H1 (cell line): ENCODE measurements at regions not wholly inside any gene's neighbourhood (a gene's known extent, or its start where the extent isn't known, plus 50 kb on each side); places are given as distances from the start of the nearest gene placed in this dataset.

Experiments used
- CTCF ChIA-PET: fragments of 300-600 bp; sonication (Branson Sonifier 250); formaldehyde crosslinking; loops from one replicate; lab custom pipeline; 2021; ENCODE audit not compliant: partially characterized antibody; lab: Charles Lee
- POLR2A ChIA-PET: fragments of 300-600 bp; sonication (Branson Sonifier 250); formaldehyde crosslinking; loops from one replicate; lab custom pipeline; 2021; ENCODE audit warnings: inconsistent platforms; ENCODE audit not compliant: partially characterized antibody; lab: Charles Lee
- DNase-seq, 2 experiments: peaks; one replicate each; pipeline versions ENCODE4 v3.0.0 to v3.0.0-alpha.2; 2010 to 2022; ENCODE audit warnings: low spot score in 2 of 2, low read depth in 1 of 2, mixed read lengths in 1 of 2
- FAIRE-seq: peaks from 2 replicates; lab custom pipeline; 2011; peaks lifted over from hg19 to GRCh38; lab: Jason Lieb, UNC
- H2AFZ ChIP-seq: 2 replicates; pipeline ENCODE4 v1.8.1; 2012; ENCODE audit warnings: low read length, inconsistent platforms
- H2AK5ac ChIP-seq: 2 replicates; pipeline ENCODE4 v1.6.1; 2013; ENCODE audit warnings: low read depth, low read length
- H2BK120ac ChIP-seq: replicated peaks from 2 replicates; pipeline ENCODE3; 2013; ENCODE audit warnings: low read depth, low read length, inconsistent platforms
- H2BK12ac ChIP-seq: 2 replicates; pipeline ENCODE4 v1.6.1; 2013; ENCODE audit warnings: low read depth, low read length
- H2BK15ac ChIP-seq: 2 replicates; pipeline ENCODE4 v1.6.1; 2013; ENCODE audit warnings: low read length
- H2BK20ac ChIP-seq: 2 replicates; pipeline ENCODE4 v1.6.1; 2013; ENCODE audit warnings: low read length
- H2BK5ac ChIP-seq: 2 replicates; pipeline ENCODE4 v1.6.1; 2013; ENCODE audit warnings: low read depth, low read length
- H3K14ac ChIP-seq: 2 replicates; pipeline ENCODE4 v1.6.1; 2013; ENCODE audit warnings: inconsistent platforms; ENCODE audit not compliant: insufficient read length
- H3K18ac ChIP-seq: 2 replicates; pipeline ENCODE4 v1.6.1; 2013; ENCODE audit warnings: low read length; ENCODE audit errors: extremely low read depth
- H3K23ac ChIP-seq: 2 replicates; pipeline ENCODE4 v1.6.1; 2013; ENCODE audit warnings: inconsistent platforms; ENCODE audit not compliant: insufficient read length
- H3K23me2 ChIP-seq: 2 replicates; pipeline ENCODE4 v1.6.1; 2013; ENCODE audit warnings: low read depth, low read length
- H3K27ac ChIP-seq: 2 replicates; pipeline ENCODE4 v1.6.1; 2011; ENCODE audit warnings: low read depth, low read length, inconsistent platforms
- H3K27me3 ChIP-seq, 4 experiments: replicated peaks in 1 of 4; 1 replicate in 1 of 4; 2 replicates in 3 of 4; pipeline versions ENCODE4 v1.6.1 to v1.8.1; 2011 to 2013; ENCODE audit warnings: low read length in 3 of 4, mild to moderate bottlenecking in 3 of 4, inconsistent platforms in 2 of 4, mixed read lengths in 2 of 4, moderate library complexity in 1 of 4; ENCODE audit not compliant: control insufficient read depth in 3 of 4, insufficient read depth in 3 of 4; ENCODE audit errors: extremely low read depth in 1 of 4
- H3K36me3 ChIP-seq, 4 experiments: 2 replicates each; pipeline versions ENCODE4 v1.6.1 to v1.8.1; 2011 to 2013; ENCODE audit warnings: mild to moderate bottlenecking in 4 of 4, low read length in 3 of 4, moderate library complexity in 2 of 4, control low read depth in 1 of 4, inconsistent platforms in 1 of 4; ENCODE audit not compliant: insufficient read depth in 4 of 4, control insufficient read depth in 2 of 4
- H3K4ac ChIP-seq: replicated peaks from 2 replicates; pipeline ENCODE3; 2013; ENCODE audit warnings: low read length, low read depth, mixed read lengths, inconsistent platforms; ENCODE audit not compliant: insufficient read length
- H3K4me1 ChIP-seq, 4 experiments: replicated peaks in 1 of 4; 1 replicate in 1 of 4; 2 replicates in 3 of 4; pipeline versions ENCODE4 v1.6.1 to v1.8.1; 2011 to 2013; ENCODE audit warnings: low read length in 3 of 4, inconsistent platforms in 2 of 4, mixed read lengths in 1 of 4; ENCODE audit not compliant: insufficient read depth in 4 of 4, control insufficient read depth in 3 of 4
- H3K4me2 ChIP-seq, 2 experiments: 2 replicates each; pipeline versions ENCODE4 v1.6.1 to v1.8.1; 2011 to 2013; ENCODE audit warnings: low read depth in 2 of 2, low read length in 2 of 2, control low read depth in 1 of 2, inconsistent platforms in 1 of 2, mild to moderate bottlenecking in 1 of 2; ENCODE audit not compliant: insufficient read depth in 1 of 2
- H3K4me3 ChIP-seq, 4 experiments: fragments of 200-600, 300-600 bp in 1 of 4; sonication (generic), shearing (Covaris generic), sonication (Bioruptor Twin) in 1 of 4; 2 replicates each; pipeline versions ENCODE4 v1.5.1 to v1.8.1; 2011 to 2016; ENCODE audit warnings: low read length in 4 of 4, low read depth in 3 of 4, control low read depth in 2 of 4, inconsistent platforms in 2 of 4, mild to moderate bottlenecking in 2 of 4, mixed read lengths in 1 of 4, moderate library complexity in 1 of 4; ENCODE audit not compliant: insufficient read depth in 2 of 4; ENCODE audit errors: extremely low read depth in 1 of 4
- H3K56ac ChIP-seq: replicated peaks from 2 replicates; pipeline ENCODE3; 2013; ENCODE audit warnings: low read depth, mild to moderate bottlenecking, mixed read lengths, low read length, inconsistent platforms; ENCODE audit not compliant: insufficient read length
- H3K79me1 ChIP-seq: 2 replicates; pipeline ENCODE4 v1.6.1; 2013; ENCODE audit warnings: low read depth, low read length, control low read depth
- H3K79me2 ChIP-seq, 2 experiments: 2 replicates each; pipeline versions ENCODE4 v1.6.1 to v1.8.1; 2012 to 2013; ENCODE audit warnings: low read length in 2 of 2, mild to moderate bottlenecking in 2 of 2, inconsistent platforms in 1 of 2; ENCODE audit not compliant: insufficient read depth in 2 of 2, control insufficient read depth in 1 of 2
- H3K9ac ChIP-seq, 4 experiments: replicated peaks in 1 of 4; 1 replicate in 1 of 4; 2 replicates in 3 of 4; pipeline versions ENCODE4 v1.6.1 to v1.8.1; 2011 to 2013; ENCODE audit warnings: low read depth in 3 of 4, low read length in 3 of 4, control low read depth in 2 of 4, mild to moderate bottlenecking in 2 of 4, moderate library complexity in 2 of 4, inconsistent platforms in 1 of 4; ENCODE audit errors: extremely low read depth in 1 of 4
- H3K9me3 ChIP-seq, 2 experiments: 2 replicates each; pipeline versions ENCODE4 v1.6.1 to v1.8.1; 2012 to 2013; ENCODE audit warnings: mild to moderate bottlenecking in 2 of 2, moderate library complexity in 2 of 2, control low read depth in 1 of 2, inconsistent platforms in 1 of 2, low read depth in 1 of 2, low read length in 1 of 2, mixed read lengths in 1 of 2; ENCODE audit not compliant: insufficient read depth in 2 of 2
- H4K20me1 ChIP-seq, 2 experiments: replicated peaks in 1 of 2; 2 replicates each; pipeline versions ENCODE3 to v1.8.1; 2011 to 2013; ENCODE audit warnings: inconsistent platforms in 2 of 2, low read length in 2 of 2, mild to moderate bottlenecking in 1 of 2; ENCODE audit not compliant: insufficient read depth in 2 of 2, control insufficient read depth in 1 of 2
- H4K5ac ChIP-seq: 2 replicates; pipeline ENCODE4 v1.6.1; 2013; ENCODE audit warnings: low read length, low read depth, mixed read lengths, inconsistent platforms; ENCODE audit not compliant: insufficient read length
- H4K8ac ChIP-seq: 2 replicates; pipeline ENCODE4 v1.8.0; 2013; ENCODE audit warnings: mild to moderate bottlenecking, moderate library complexity, low read length, inconsistent platforms; ENCODE audit not compliant: insufficient read depth; ENCODE audit errors: extremely low read depth
- H4K91ac ChIP-seq: replicated peaks from 2 replicates; pipeline ENCODE3; 2013; ENCODE audit warnings: low read length, mixed read lengths, inconsistent platforms; ENCODE audit not compliant: insufficient read length
- BACH1 ChIP-seq: IDR thresholded peaks from 2 replicates; pipeline ENCODE4 v1.6.1; 2012; ENCODE audit warnings: low read length, improper control_type of control experiment
- CHD2 ChIP-seq: IDR thresholded peaks from 2 replicates; pipeline ENCODE4 v1.6.1; 2012; ENCODE audit warnings: low read length, improper control_type of control experiment
- RBBP5 ChIP-seq: IDR thresholded peaks from 2 replicates; pipeline ENCODE4 v1.7.1; 2012; ENCODE audit warnings: low read depth, mild to moderate bottlenecking, inconsistent platforms, low read length, moderate library complexity, borderline replicate concordance
- SIRT6 ChIP-seq: IDR thresholded peaks from one replicate; pipeline ENCODE4 v1.7.1; 2012; ENCODE audit warnings: low read length, inconsistent platforms
- SRF ChIP-seq: IDR thresholded peaks from 2 replicates; pipeline ENCODE4 v1.6.1; 2011; ENCODE audit warnings: mild to moderate bottlenecking, low read depth, low read length, moderate library complexity
- YY1 ChIP-seq: IDR thresholded peaks from 2 replicates; pipeline ENCODE4 v1.6.1; 2011; ENCODE audit warnings: low read depth, mild to moderate bottlenecking, low read length
- WGBS, 2 experiments: shearing (Covaris generic) in 1 of 2; methylation state at CpG; one replicate each; pipeline versions ENCODE4 v1.1.6 to v1.1.7; 2013 to 2015; ENCODE audit warnings: low lambda C conversion rate in 2 of 2, mixed read lengths in 2 of 2, inconsistent platforms in 1 of 2, low coverage in 1 of 2, missing lambda C conversion rate in 1 of 2; ENCODE audit not compliant: insufficient replicate concordance in 2 of 2, insufficient coverage in 1 of 2, insufficient read length in 1 of 2; ENCODE audit errors: extremely low coverage in 1 of 2, missing lambda C conversion rate in 1 of 2; 5-methylcytosine and 5-hydroxymethylcytosine counted together

DNA sequence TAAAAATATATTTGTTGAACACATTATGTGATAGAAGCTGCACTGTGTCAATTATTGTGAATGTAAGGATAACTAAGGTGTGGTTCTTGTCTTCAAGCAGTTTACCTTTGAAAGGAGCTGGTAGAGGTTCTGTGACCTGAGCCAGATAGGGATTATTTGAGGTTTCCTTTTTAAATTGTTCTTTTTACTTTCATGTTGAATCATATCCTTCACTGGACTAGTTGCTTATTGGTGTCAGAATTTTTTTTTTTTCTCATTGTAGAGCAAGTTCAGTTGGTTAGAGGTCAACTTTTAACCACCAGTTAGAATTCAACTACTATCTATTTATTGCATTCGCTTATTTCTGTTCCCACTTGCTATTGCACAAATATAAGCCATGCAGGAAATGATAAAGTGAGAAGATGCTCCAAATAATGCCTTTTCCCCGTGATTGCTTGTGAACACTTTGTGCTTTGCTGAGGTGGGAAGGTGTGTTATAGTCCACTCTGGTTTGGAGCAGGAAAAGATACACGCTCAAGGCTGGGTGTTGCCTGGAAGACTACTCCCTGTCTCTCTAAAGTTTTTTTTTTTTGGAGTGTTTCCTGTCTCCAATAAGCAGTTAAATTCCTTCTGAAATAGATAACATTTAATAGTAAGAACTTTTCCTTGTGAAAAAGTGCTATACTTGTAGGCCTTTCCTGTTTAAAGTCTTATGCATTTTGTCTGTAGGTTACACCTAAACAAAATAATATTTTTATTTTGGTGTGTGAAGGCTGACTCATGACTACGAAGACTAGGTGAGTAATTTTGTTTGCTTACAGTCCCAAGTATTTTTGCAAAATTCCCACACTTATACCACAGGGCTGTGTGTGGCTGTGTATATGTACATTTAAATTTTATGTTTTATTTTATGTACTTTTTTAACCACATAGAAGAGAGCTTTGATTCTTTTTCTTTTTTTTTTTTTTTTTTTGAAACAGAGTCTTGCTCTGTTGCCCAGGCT lies 83.8 kb upstream of the LCORL start:
- no peak overlapping the region for H3K4me3 ChIP-seq
- no peak overlapping the region for H2BK15ac ChIP-seq
- CTCF ChIA-PET: no interaction called here
- no peaks in the 10 kb centered on the region for H3K36me3 ChIP-seq
- no peak overlapping the region for H2AK5ac ChIP-seq
- H3K9ac ChIP-seq: no peak overlapping the region
- H4K20me1 ChIP-seq: no peaks in the 10 kb centered on the region
- H4K8ac ChIP-seq: no peak overlapping the region
- H4K5ac ChIP-seq: no peak overlapping the region
- DNase-seq (no peak), FAIRE-seq (no peak)
- no peak overlapping the region for H2BK120ac ChIP-seq
- H2BK20ac ChIP-seq: no peak overlapping the region
- no peak overlapping the region for H3K23ac ChIP-seq
- peaks cover 61 to 63% of the 10 kb centered on the region in 2 experiments for H3K9me3 ChIP-seq
- WGBS, 2 experiments: 73% methylated on average over 4 of the region's 4 CpGs; no CpG with 5 or more reads in 1 of the 2 experiments
- H4K91ac ChIP-seq: no peak overlapping the region
- no peak overlapping the region for H2BK12ac ChIP-seq
- no peak overlapping the region for H2BK5ac ChIP-seq
- H3K23me2 ChIP-seq: no peaks in the 10 kb centered on the region
- H3K4me2 ChIP-seq: no peak overlapping the region
- no peaks in the 10 kb centered on the region for H3K27me3 ChIP-seq
- H3K14ac ChIP-seq: no peak overlapping the region
- no peak overlapping the region for H3K18ac ChIP-seq
- no peak overlapping the region for H3K27ac ChIP-seq
- H2AFZ ChIP-seq: no peak overlapping the region
- no peak overlapping the region for H3K4ac ChIP-seq
- TF ChIP-seq BACH1: no peak
- TF ChIP-seq SIRT6: no peak
- no peak for TF ChIP-seq RBBP5
- no peak for TF ChIP-seq CHD2
- TF ChIP-seq SRF: no peak
- no peak for TF ChIP-seq YY1
- no peaks in the 10 kb centered on the region for H3K4me1 ChIP-seq
- no peaks in the 10 kb centered on the region for H3K79me2 ChIP-seq
- POLR2A ChIA-PET: no interaction called here
- no peak overlapping the region for H3K56ac ChIP-seq
- no peaks in the 10 kb centered on the region for H3K79me1 ChIP-seq
